Hippocampal formation (tissue), 2 donors: ENCODE measurements at regions not wholly inside any gene's neighbourhood (a gene's known extent, or its start where the extent isn't known, plus 50 kb on each side); places are given as distances from the start of the nearest gene placed in this dataset.

ENCODE experiments used
- DNase-seq, 2 donors: peaks; one replicate each; lab custom pipeline; 2025; lab: John Stamatoyannopoulos, UW

DNA sequence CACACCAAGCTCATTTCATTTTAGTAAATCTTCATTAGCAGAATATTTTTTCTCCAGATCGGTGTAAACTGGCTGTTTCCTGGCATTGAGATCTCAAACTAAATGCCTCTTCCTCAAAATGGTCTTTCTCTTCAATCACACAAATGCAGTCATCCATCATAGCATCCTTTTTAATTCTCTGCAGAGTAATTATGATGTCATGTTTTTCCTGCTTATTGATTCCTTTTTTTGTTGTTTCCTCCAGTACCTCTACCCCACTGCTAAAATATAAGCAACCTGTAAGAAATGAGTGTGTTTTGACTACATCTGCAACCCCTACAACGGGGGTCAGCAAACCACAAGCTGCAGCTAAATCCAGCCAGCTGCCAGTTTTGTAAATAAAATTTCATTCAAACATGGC lies 65.6 kb upstream of the TOM1L1 start:
- DNase-seq, result no peak

GRCh38 chr17:54836723-54837462 lies 63.8 kb upstream of the TOM1L1 start:
- DNase-seq, result no peak

DNA sequence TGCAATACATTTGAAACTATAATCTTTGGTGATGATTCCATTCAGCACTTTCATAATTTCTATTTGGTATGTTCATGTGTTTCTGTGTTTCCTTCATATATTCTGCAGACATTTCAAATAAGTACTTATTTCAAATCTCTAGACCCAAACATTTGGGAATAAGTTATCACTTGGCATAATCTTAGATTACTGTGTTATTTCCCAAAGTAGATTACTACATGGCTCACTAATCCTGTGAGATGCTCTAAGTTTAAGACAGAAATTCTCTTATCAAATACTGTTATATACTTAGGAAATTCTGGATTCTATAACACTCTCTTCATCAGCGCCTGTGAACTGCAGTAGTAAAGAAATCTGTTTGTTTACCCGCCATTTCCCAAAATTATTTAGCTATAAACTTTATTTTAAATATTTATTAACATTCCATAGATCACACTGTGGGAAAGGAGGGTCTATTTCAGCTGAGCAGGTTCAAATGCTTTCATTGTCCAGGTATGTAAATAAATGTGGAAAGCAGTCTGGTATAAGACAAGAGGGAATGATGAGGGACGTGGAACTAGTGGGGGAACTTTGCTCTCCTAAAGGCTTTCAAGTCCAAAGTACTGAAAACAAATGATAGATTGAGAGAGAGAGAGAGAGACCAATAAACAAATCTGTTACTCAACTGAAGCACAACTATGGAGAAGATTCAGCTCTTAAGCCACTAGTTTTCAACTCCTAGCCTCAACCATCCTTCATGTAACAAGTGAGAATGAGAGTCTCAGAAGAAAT lies 61.8 kb upstream of the TOM1L1 start:
- no peak for DNase-seq

GRCh38 chr17:54839447-54839846 lies 61.2 kb upstream of the TOM1L1 start:
- DNase-seq, result no peak

DNA sequence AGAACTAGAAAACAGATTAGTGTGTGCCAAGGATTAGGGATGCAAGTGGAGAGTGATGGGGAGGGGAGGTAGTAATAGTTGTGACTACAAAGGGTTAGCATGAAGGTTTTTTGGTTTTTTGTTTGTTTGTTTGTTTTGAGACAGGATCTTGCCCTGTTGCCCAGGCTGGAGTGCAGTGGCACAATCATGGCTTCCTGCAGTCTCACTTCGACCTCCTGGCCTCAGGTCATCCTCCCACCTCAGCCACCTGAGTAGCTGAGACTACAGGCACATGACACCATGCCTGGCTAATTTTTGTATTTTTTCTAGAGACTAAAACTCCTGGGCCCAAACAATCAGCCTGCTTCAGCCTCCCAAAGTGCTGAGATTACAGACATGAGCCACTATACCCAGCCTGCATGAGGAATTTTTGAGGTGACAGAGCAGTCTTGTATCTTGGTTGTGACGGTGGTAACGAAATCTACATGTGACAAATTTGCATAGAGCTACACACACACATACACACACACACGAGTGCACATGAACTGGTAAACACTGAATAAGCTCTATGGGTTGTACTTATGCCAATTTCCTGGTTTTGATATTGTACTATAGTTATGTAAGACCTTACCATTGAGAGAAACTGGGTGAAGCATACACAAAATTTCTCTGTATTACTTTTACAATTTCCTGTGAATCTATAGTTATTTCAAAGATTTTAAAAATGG lies 59.6 kb upstream of the TOM1L1 start:
- DNase-seq, result no peak

- DNase-seq, result no peak
These were observed 59.0 kb upstream of the TOM1L1 start for GRCh38 chr17:54841656-54842055.

DNA sequence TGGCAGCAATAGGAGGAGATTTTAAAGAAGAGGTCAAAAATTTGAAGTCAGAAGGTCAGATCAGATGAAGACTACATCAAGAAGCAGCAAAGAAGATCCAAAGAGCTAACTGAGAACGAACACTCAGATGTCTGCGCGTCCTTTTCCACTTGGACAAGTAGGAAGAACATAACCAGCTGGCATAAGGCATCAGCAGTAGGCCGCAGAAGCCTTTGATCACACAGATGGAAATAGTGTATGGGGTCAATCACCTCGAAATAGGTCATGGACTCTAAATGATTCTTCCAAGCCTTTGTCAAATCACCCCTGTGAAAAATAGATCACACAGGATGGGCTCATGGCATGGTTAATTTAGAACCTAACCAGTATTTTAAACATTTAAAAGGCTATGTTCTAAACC lies 56.4 kb upstream of the TOM1L1 start:
- no peak for DNase-seq

DNA sequence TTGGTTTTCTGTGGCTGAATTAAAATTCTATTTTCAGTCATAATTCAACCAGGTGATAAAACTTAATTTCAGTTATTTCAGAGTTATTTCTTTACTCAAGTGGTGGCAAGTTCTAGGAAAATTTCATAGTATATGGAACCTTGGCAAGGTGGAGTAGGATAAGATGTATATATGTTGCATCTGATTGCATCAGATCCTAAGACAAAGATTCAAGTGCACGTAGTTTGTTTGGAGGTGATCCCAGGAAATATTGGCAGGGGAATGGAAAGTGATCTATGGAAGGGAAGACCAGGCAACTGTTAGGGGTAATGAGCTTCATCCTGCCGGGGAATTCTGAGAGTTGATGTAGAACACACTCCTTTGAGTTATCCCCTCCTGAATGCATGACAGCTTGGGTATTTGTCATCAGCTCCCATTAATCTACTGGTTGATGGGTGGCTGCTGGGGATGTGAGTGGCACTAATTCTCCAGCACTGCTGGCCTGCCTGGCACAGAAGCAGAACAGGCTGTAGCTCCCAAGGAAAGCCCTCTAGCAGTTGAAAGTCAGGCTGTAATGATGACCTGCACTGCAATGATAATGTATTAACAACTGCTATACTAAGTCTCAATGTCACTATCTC lies 52.2 kb upstream of the TOM1L1 start:
- DNase-seq, result no peak

DNA sequence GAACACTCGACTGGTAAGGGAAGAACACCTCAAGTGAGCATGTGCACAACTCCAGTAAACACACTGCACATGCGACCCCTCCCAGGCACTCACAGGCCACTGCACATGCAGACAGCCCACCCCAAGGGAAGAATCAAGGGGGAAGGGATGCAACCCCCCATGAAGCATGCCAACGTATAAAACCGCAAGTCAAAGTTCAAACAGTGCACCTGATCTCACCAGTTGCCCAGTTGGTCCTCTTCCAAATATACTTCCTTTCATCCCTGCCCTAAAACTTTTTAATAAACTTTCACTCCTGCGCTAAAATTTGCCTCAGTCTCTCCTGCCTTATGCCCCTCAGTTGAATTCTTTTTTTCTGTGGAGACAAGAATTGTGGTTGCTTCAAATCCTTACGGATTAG lies 51.0 kb upstream of the TOM1L1 start:
- no peak for DNase-seq
